HepG2 (cell line): ENCODE measurements at regions not wholly inside any gene's neighbourhood (a gene's known extent, or its start where the extent isn't known, plus 50 kb on each side); places are given as distances from the start of the nearest gene placed in this dataset.

Source experiments
- ATAC-seq: fragments of 200-7000 bp; cut with Tn5 transposase; 3 replicates; pipeline ENCODE4 v1.9.1; 2020; ENCODE audit warnings: mild to moderate bottlenecking, moderate library complexity
- BruUV-seq: library from RNA; stranded (reverse); fragments of 400-500 nt; replicated peaks from 2 replicates; lab custom pipeline; 2021; lab: Mats Ljungman, UMichigan
- CTCF ChIA-PET: fragments of 300-600 bp; formaldehyde crosslinking; extraction: SDS; loops from one replicate; lab custom pipeline; 2021; ENCODE audit warnings: low total read pairs, inconsistent platforms, low intra/inter-chr PET ratio; lab: Yijun Ruan, JAX
- POLR2A ChIA-PET: fragments of 350-600 bp; sonication (Branson Sonifier 250); formaldehyde crosslinking; loops from one replicate; lab custom pipeline; 2020; ENCODE audit warnings: antibody characterized with exemption, inconsistent platforms; lab: Yijun Ruan, JAX
- DNase-seq: peaks from one replicate; pipeline ENCODE4 v3.0.0-alpha.2; 2015; ENCODE audit warnings: low spot score
- FAIRE-seq: peaks from 3 replicates; lab custom pipeline; 2011; peaks lifted over from hg19 to GRCh38; lab: Jason Lieb, UNC
- H2AFZ ChIP-seq: one replicate; pipeline ENCODE4 v1.6.1; 2011; ENCODE audit warnings: low read length, inconsistent platforms
- H3K27ac ChIP-seq: fragments of 300-600 bp; 3 replicates; pipeline ENCODE4 v1.8.0; 2011; ENCODE audit warnings: mixed run types, mild to moderate bottlenecking, mixed read lengths, low read length, inconsistent platforms; ENCODE audit not compliant: insufficient read depth; ENCODE audit errors: extremely low read length
- H3K27me3 ChIP-seq, 2 experiments: fragments of 200-600 bp in 1 of 2; 2 replicates in 1 of 2; 3 replicates in 1 of 2; pipeline versions ENCODE4 v1.6.0 to v1.8.0; 2011; ENCODE audit warnings: low read length in 2 of 2, mild to moderate bottlenecking in 2 of 2, moderate library complexity in 2 of 2, inconsistent platforms in 1 of 2; ENCODE audit not compliant: insufficient read depth in 2 of 2, control insufficient read depth in 1 of 2
- H3K36me3 ChIP-seq, 2 experiments: fragments of 200-600 bp in 1 of 2; replicated peaks in 1 of 2; 2 replicates in 1 of 2; 3 replicates in 1 of 2; pipeline versions ENCODE4 v1.5.1 to v1.8.0; 2011; ENCODE audit warnings: low read length in 2 of 2, inconsistent platforms in 1 of 2; ENCODE audit not compliant: insufficient read depth in 2 of 2, control insufficient read depth in 1 of 2
- H3K4me1 ChIP-seq: 2 replicates; pipeline ENCODE4 v1.5.1; 2012; ENCODE audit warnings: low read length, inconsistent platforms; ENCODE audit not compliant: insufficient read depth
- H3K4me2 ChIP-seq: 2 replicates; pipeline ENCODE4 v1.6.0; 2011; ENCODE audit warnings: low read depth, low read length, inconsistent platforms
- H3K4me3 ChIP-seq, 3 experiments: fragments of 200-600 bp in 1 of 3; sonication (generic), shearing (Covaris generic) in 1 of 3; replicated peaks in 1 of 3; 2 replicates each; pipeline ENCODE4 v1.5.1; 2011 to 2016; ENCODE audit warnings: low read length in 3 of 3, inconsistent platforms in 2 of 3, low read depth in 2 of 3, mild to moderate bottlenecking in 2 of 3, control low read depth in 1 of 3, mixed read lengths in 1 of 3; ENCODE audit not compliant: insufficient read depth in 1 of 3
- H3K79me2 ChIP-seq: one replicate; pipeline ENCODE4 v1.6.1; 2011; ENCODE audit warnings: low read length, inconsistent platforms; ENCODE audit not compliant: insufficient read depth
- H3K9ac ChIP-seq: 2 replicates; pipeline ENCODE4 v1.6.0; 2011; ENCODE audit warnings: mild to moderate bottlenecking, low read depth, low read length, inconsistent platforms; ENCODE audit not compliant: insufficient read depth
- H3K9me3 ChIP-seq: 2 replicates; pipeline ENCODE4 v1.5.1; 2012; ENCODE audit warnings: mild to moderate bottlenecking, low read length
- H4K20me1 ChIP-seq: 2 replicates; pipeline ENCODE4 v1.6.0; 2011; ENCODE audit warnings: inconsistent platforms, mild to moderate bottlenecking, low read length, moderate library complexity; ENCODE audit not compliant: insufficient read depth
- CEBPB ChIP-seq: IDR thresholded peaks from 2 replicates; pipeline ENCODE4 v1.6.1; 2011; ENCODE audit warnings: low read depth, low read length, improper control_type of control experiment, borderline replicate concordance
- CREB1 ChIP-seq, 2 experiments: fragments of 450-650 bp in 1 of 2; IDR thresholded peaks; 2 replicates each; pipeline ENCODE4 v1.6.1; 2016 to 2017; ENCODE audit warnings: control low read depth in 1 of 2, mild to moderate bottlenecking in 1 of 2, missing compliant biosample characterization in 1 of 2, missing genetic modification characterization in 1 of 2
- GATAD2A ChIP-seq: IDR thresholded peaks from 2 replicates; pipeline ENCODE4 v1.6.1; 2016
- KMT2B ChIP-seq: IDR thresholded peaks from 2 replicates; pipeline ENCODE4 v1.6.1; 2016; ENCODE audit warnings: missing genetic modification reagents, missing compliant biosample characterization
- RXRA ChIP-seq: sonication (generic); formaldehyde crosslinking; IDR thresholded peaks from 2 replicates; pipeline ENCODE4 v1.5.1; 2020; ENCODE audit warnings: missing genetic modification reagents
- ZNF263 ChIP-seq: sonication (generic); formaldehyde crosslinking; IDR thresholded peaks from 2 replicates; pipeline ENCODE4 v1.4.0; 2020; ENCODE audit warnings: missing genetic modification reagents
- ZNF331 ChIP-seq: sonication (generic); formaldehyde crosslinking; IDR thresholded peaks from 2 replicates; pipeline ENCODE4 v1.4.0; 2020; ENCODE audit warnings: missing genetic modification reagents
- ZNF567 ChIP-seq: sonication (generic); formaldehyde crosslinking; IDR thresholded peaks from 2 replicates; pipeline ENCODE4 v1.8.1; 2023; ENCODE audit warnings: mild to moderate bottlenecking, missing genetic modification reagents, borderline replicate concordance
- ZNF577 ChIP-seq: sonication (generic); formaldehyde crosslinking; IDR thresholded peaks from 2 replicates; pipeline ENCODE4 v1.4.0; 2020; ENCODE audit warnings: mild to moderate bottlenecking, low read depth, missing genetic modification reagents, borderline replicate concordance
- ZZZ3 ChIP-seq: sonication (generic); formaldehyde crosslinking; IDR thresholded peaks from 2 replicates; pipeline ENCODE4 v1.4.0; 2020; ENCODE audit warnings: missing genetic modification reagents, mild to moderate bottlenecking, borderline replicate concordance
- WGBS: methylation state at CpG from one replicate; pipeline ENCODE4 v1.1.6; 2017; ENCODE audit warnings: low lambda C conversion rate; 5-methylcytosine and 5-hydroxymethylcytosine counted together
- in situ Hi-C: cut with HindIII; loops from 2 replicates; pipeline ENCODE4 v1.10.0; 2017; ENCODE audit warnings: low pct_unique_long_range_greater_than_20kb; ENCODE audit not compliant: extremely low pct_ligation_motif_present
- intact Hi-C: fragments of 100-400 bp; cut with micrococcal nuclease; formaldehyde crosslinking; loops from one replicate; pipeline ENCODE4 v1.10.0; 2022; ENCODE audit not compliant: unreplicated experiment

- DNase-seq: no peak
- no peaks in the 10 kb centered on the region for H3K9me3 ChIP-seq
- no peaks in the 10 kb centered on the region for H3K4me1 ChIP-seq
- intact Hi-C loops: no loop called here
- no peak overlapping the region for H3K4me2 ChIP-seq
- CTCF ChIA-PET: no interaction called here
- ATAC-seq: no peak
- H3K4me3 ChIP-seq: no peak overlapping the region
- no peak overlapping the region for H3K27ac ChIP-seq
- TF ChIP-seq CREB1 (IDR thresholded peaks at IDR 0.05): peak; percentile 34; the same call in 1 of the 2 replicates
- no peak for TF ChIP-seq CREB1 (CRISPR knock-in tag; IDR thresholded peaks at IDR 0.05)
- TF ChIP-seq ZNF567 (CRISPR knock-in tag): no peak
- no peak overlapping the region for H3K9ac ChIP-seq
- no peaks in the 10 kb centered on the region for H3K36me3 ChIP-seq
- H4K20me1 ChIP-seq: no peaks in the 10 kb centered on the region
- peaks cover 6 to 49% of the 10 kb centered on the region in 2 experiments; a peak in 4 of 5 replicates for H3K27me3 ChIP-seq
- no peaks in the 10 kb centered on the region for H3K79me2 ChIP-seq
- BruUV-seq: no TSS peak
- no peak for FAIRE-seq
- no peak overlapping the region for H2AFZ ChIP-seq
- WGBS: 10% methylated on average over 15 of the region's 15 CpGs
- POLR2A ChIA-PET: no interaction called here
- in situ Hi-C loops: no loop called here
These were observed 187.8 kb downstream of the ANKRD60 start for GRCh38 chr20:58040447-58041290.

GRCh38 chr20:58039274-58040092, 189.0 kb downstream of the ANKRD60 start:
- Histone ChIP-seq H3K27ac (no peak overlapping the region), H2AFZ (no peak overlapping the region), H3K9me3 (no peaks in the 10 kb centered on the region), H3K9ac (no peak overlapping the region), H3K4me2 (no peak overlapping the region), H3K36me3 (no peaks in the 10 kb centered on the region), H4K20me1 (no peaks in the 10 kb centered on the region), H3K4me1 (no peaks in the 10 kb centered on the region), H3K27me3 (peaks cover 4 to 41% of the 10 kb centered on the region in 2 experiments; a peak in 4 of 5 replicates), H3K79me2 (no peaks in the 10 kb centered on the region), H3K4me3 (no peak overlapping the region)
- 12% methylated on average over 19 of the region's 26 CpGs for WGBS
- FAIRE-seq (no peak), DNase-seq (no peak), ATAC-seq (no peak; the same call in 2 of the 3 replicates)
- BruUV-seq: no TSS peak
- ChIA-PET POLR2A (no interaction called here), CTCF (no interaction called here)
- TF ChIP-seq GATAD2A (no peak), ZZZ3 (no peak), ZNF577 (CRISPR knock-in tag) (no peak), ZNF331 (CRISPR knock-in tag) (no peak), CEBPB (no peak), ZNF263 (CRISPR knock-in tag) (no peak), KMT2B (CRISPR knock-in tag) (no peak), RXRA (no peak)
- in situ Hi-C loops: no loop called here
- intact Hi-C loops: no loop called here
